ENCODE measurements at regions not wholly inside any gene's neighbourhood (a gene's known extent, or its start where the extent isn't known, plus 50 kb on each side); places are given as distances from the start of the nearest gene placed in this dataset.

- H3K27me3 Mint-ChIP-seq = no peaks in the 10 kb centered on the region
- Histone ChIP-seq H3K27ac (ENCODE audit: low read depth, low read length) (no peak overlapping the region), H3K4me3 (ENCODE audit: low read length) (no peak overlapping the region), H3K27me3 (ENCODE audit: insufficient read depth, low read length, poor library complexity, severe bottlenecking) (no peaks in the 10 kb centered on the region), H3K9me3 (ENCODE audit: low read length) (no peaks in the 10 kb centered on the region), H3K4me1 (ENCODE audit: insufficient read depth, low read length) (peaks cover 55% of the 10 kb centered on the region), H3K36me3 (ENCODE audit: insufficient read depth, low read length) (no peaks in the 10 kb centered on the region)
- ChIA-PET POLR2A (no interaction called here), CTCF (interaction anchor here (1.1 kb wide), 1 partner anchor 35 kb away, joined by 3 read pairs; no protein-coding TSS in a partner anchor)
- DNase-seq = no peak
- H3K27ac Mint-ChIP-seq = peak overlapping the region in 7 of 8 donors; percentile 18 to 100 (median 85)
- peaks cover 61 to 75% (median 63%) of the 10 kb centered on the region in 3 donors for H3K4me1 Mint-ChIP-seq
- no peaks in the 10 kb centered on the region for H3K36me3 Mint-ChIP-seq
- no peaks in the 10 kb centered on the region for H3K9me3 Mint-ChIP-seq
- peak overlapping the region in 4 of 7 donors; percentile 10 to 53 (median 44) for H3K4me3 Mint-ChIP-seq
Measured at GRCh38 chr1:25019337-25020172, 89.5 kb upstream of the RUNX3 start.

GRCh38 chr1:25018943-25019336 is 88.9 kb upstream of the RUNX3 start:
- no peaks in the 10 kb centered on the region for H3K36me3 ChIP-seq (ENCODE audit: insufficient read depth, low read length)
- ChIA-PET CTCF (interaction anchor here (1.1 kb wide), 1 partner anchor 34 kb away, joined by 3 read pairs; no protein-coding TSS in a partner anchor), POLR2A (interaction anchor here (0.6 kb wide), 1 partner anchor 118 kb away, joined by 3 read pairs; no protein-coding TSS in a partner anchor)
- peaks cover 55 to 69% (median 57%) of the 10 kb centered on the region in 3 donors for H3K4me1 Mint-ChIP-seq
- DNase-seq = no peak
- peaks cover 49% of the 10 kb centered on the region for H3K4me1 ChIP-seq (ENCODE audit: insufficient read depth, low read length)
- no peak overlapping the region for H3K4me3 Mint-ChIP-seq
- no peaks in the 10 kb centered on the region for H3K36me3 Mint-ChIP-seq
- no peaks in the 10 kb centered on the region for H3K9me3 Mint-ChIP-seq
- H3K27ac Mint-ChIP-seq = peak overlapping the region in 4 of 8 donors; percentile 12 to 86 (median 30)
- no peaks in the 10 kb centered on the region for H3K27me3 ChIP-seq (ENCODE audit: insufficient read depth, low read length, poor library complexity, severe bottlenecking)
- H3K4me3 ChIP-seq (ENCODE audit: low read length) = no peak overlapping the region
- no peaks in the 10 kb centered on the region for H3K9me3 ChIP-seq (ENCODE audit: low read length)
- no peaks in the 10 kb centered on the region for H3K27me3 Mint-ChIP-seq
- H3K27ac ChIP-seq (ENCODE audit: low read depth, low read length) = no peak overlapping the region

- Mint-ChIP-seq H3K9me3 (no peaks in the 10 kb centered on the region), H3K4me3 (no peak overlapping the region), H3K27ac (peak overlapping the region in 5 of 8 donors; percentile 19 to 90 (median 32)), H3K4me1 (peaks cover 48 to 62% (median 50%) of the 10 kb centered on the region in 3 donors), H3K36me3 (no peaks in the 10 kb centered on the region), H3K27me3 (peaks cover 0 to under 1% of the 10 kb centered on the region in 2 donors)
- Histone ChIP-seq H3K36me3 (ENCODE audit: insufficient read depth, low read length) (no peaks in the 10 kb centered on the region), H3K4me1 (ENCODE audit: insufficient read depth, low read length) (peaks cover 42% of the 10 kb centered on the region), H3K27me3 (ENCODE audit: insufficient read depth, low read length, poor library complexity, severe bottlenecking) (no peaks in the 10 kb centered on the region), H3K9me3 (ENCODE audit: low read length) (no peaks in the 10 kb centered on the region), H3K4me3 (ENCODE audit: low read length) (no peak overlapping the region), H3K27ac (ENCODE audit: low read depth, low read length) (no peak overlapping the region)
- ChIA-PET CTCF (interaction anchor here (1.1 to 1.6 kb wide), 3 partner anchors 15 to 33 kb away, joined by 3 to 4 read pairs (median 3); no protein-coding TSS in a partner anchor), POLR2A (interaction anchor here (0.6 kb wide), 1 partner anchor 118 kb away, joined by 3 read pairs; no protein-coding TSS in a partner anchor)
- DNase-seq = no peak
Measured at GRCh38 chr1:25018110-25018735, 88.1 kb upstream of the RUNX3 start.

GRCh38 chr1:25017436-25018109 is 87.5 kb upstream of the RUNX3 start:
- H3K36me3 ChIP-seq (ENCODE audit: insufficient read depth, low read length) = no peaks in the 10 kb centered on the region
- no peaks in the 10 kb centered on the region for H3K9me3 ChIP-seq (ENCODE audit: low read length)
- Mint-ChIP-seq H3K9me3 (no peaks in the 10 kb centered on the region), H3K27ac (peak overlapping the region in 4 of 8 donors; percentile 64 to 90 (median 77)), H3K27me3 (peaks cover 0 to 2% of the 10 kb centered on the region in 2 donors), H3K4me3 (peak overlapping the region in 1 of 7 donors; percentile 1), H3K4me1 (peaks cover 41 to 59% (median 46%) of the 10 kb centered on the region in 3 donors), H3K36me3 (no peaks in the 10 kb centered on the region)
- H3K4me3 ChIP-seq (ENCODE audit: low read length) = no peak overlapping the region
- POLR2A ChIA-PET = no interaction called here
- H3K4me1 ChIP-seq (ENCODE audit: insufficient read depth, low read length) = peaks cover 35% of the 10 kb centered on the region
- CTCF ChIA-PET = interaction anchor here (1.4 to 1.6 kb wide), 2 partner anchors 15 to 22 kb away, joined by 3 to 4 read pairs; no protein-coding TSS in a partner anchor
- no peaks in the 10 kb centered on the region for H3K27me3 ChIP-seq (ENCODE audit: insufficient read depth, low read length, poor library complexity, severe bottlenecking)
- peak in 1 of 5 donors; percentile 26 for DNase-seq
- no peak overlapping the region for H3K27ac ChIP-seq (ENCODE audit: low read depth, low read length)

- H3K27ac ChIP-seq (ENCODE audit: low read depth, low read length) = no peak overlapping the region
- Mint-ChIP-seq H3K4me3 (peak overlapping the region in 1 of 7 donors; percentile 27), H3K36me3 (no peaks in the 10 kb centered on the region), H3K27ac (no peak overlapping the region), H3K9me3 (no peaks in the 10 kb centered on the region), H3K27me3 (peaks cover 0 to 2% of the 10 kb centered on the region in 2 donors), H3K4me1 (peaks cover 28 to 53% (median 48%) of the 10 kb centered on the region in 3 donors)
- ChIA-PET CTCF (interaction anchor here (0.8 to 1.3 kb wide), 3 partner anchors 15 to 49 kb away, joined by 3 to 5 read pairs (median 3); no protein-coding TSS in a partner anchor), POLR2A (interaction anchor here (1.1 kb wide), 1 partner anchor 9 kb away, joined by 3 read pairs; no protein-coding TSS in a partner anchor)
- H3K36me3 ChIP-seq (ENCODE audit: insufficient read depth, low read length) = no peaks in the 10 kb centered on the region
- peaks cover 27% of the 10 kb centered on the region for H3K4me1 ChIP-seq (ENCODE audit: insufficient read depth, low read length)
- no peaks in the 10 kb centered on the region for H3K9me3 ChIP-seq (ENCODE audit: low read length)
- no peak overlapping the region for H3K4me3 ChIP-seq (ENCODE audit: low read length)
- H3K27me3 ChIP-seq (ENCODE audit: insufficient read depth, low read length, poor library complexity, severe bottlenecking) = no peaks in the 10 kb centered on the region
- no peak for DNase-seq
Measured at GRCh38 chr1:25012966-25013962, 83.2 kb upstream of the RUNX3 start.

GRCh38 chr1:25011943-25012638 is 82.0 kb upstream of the RUNX3 start:
- H3K27ac ChIP-seq (ENCODE audit: low read depth, low read length) = no peak overlapping the region
- peaks cover 0 to 2% of the 10 kb centered on the region in 2 donors for H3K27me3 Mint-ChIP-seq
- no peaks in the 10 kb centered on the region for H3K27me3 ChIP-seq (ENCODE audit: insufficient read depth, low read length, poor library complexity, severe bottlenecking)
- DNase-seq = no peak
- H3K4me1 Mint-ChIP-seq = peaks cover 30 to 53% (median 49%) of the 10 kb centered on the region in 3 donors
- H3K27ac Mint-ChIP-seq = peak overlapping the region in 3 of 8 donors; percentile 50 to 73 (median 55)
- H3K4me3 Mint-ChIP-seq = peak overlapping the region in 1 of 7 donors; percentile 19
- no peaks in the 10 kb centered on the region for H3K9me3 ChIP-seq (ENCODE audit: low read length)
- ChIA-PET POLR2A (interaction anchor here (1.1 kb wide), 1 partner anchor 10 kb away, joined by 3 read pairs; no protein-coding TSS in a partner anchor), CTCF (interaction anchor here (0.7 to 1.3 kb wide), 3 partner anchors 13 to 25 kb away, joined by 3 to 5 read pairs (median 3); no protein-coding TSS in a partner anchor)
- peaks cover 29% of the 10 kb centered on the region for H3K4me1 ChIP-seq (ENCODE audit: insufficient read depth, low read length)
- H3K4me3 ChIP-seq (ENCODE audit: low read length) = no peak overlapping the region
- H3K9me3 Mint-ChIP-seq = no peaks in the 10 kb centered on the region
- no peaks in the 10 kb centered on the region for H3K36me3 ChIP-seq (ENCODE audit: insufficient read depth, low read length)
- no peaks in the 10 kb centered on the region for H3K36me3 Mint-ChIP-seq
